HG03457 (cell line): ENCODE measurements at regions not wholly inside any gene's neighbourhood (a gene's known extent, or its start where the extent isn't known, plus 50 kb on each side); places are given as distances from the start of the nearest gene placed in this dataset.

Source experiments
- ATAC-seq: cut with Tn5 transposase; IDR thresholded peaks from one replicate; pipeline ENCODE4 v1.9.1; 2021; ENCODE audit warnings: moderate number of reproducible peaks; ENCODE audit not compliant: unreplicated experiment

DNA sequence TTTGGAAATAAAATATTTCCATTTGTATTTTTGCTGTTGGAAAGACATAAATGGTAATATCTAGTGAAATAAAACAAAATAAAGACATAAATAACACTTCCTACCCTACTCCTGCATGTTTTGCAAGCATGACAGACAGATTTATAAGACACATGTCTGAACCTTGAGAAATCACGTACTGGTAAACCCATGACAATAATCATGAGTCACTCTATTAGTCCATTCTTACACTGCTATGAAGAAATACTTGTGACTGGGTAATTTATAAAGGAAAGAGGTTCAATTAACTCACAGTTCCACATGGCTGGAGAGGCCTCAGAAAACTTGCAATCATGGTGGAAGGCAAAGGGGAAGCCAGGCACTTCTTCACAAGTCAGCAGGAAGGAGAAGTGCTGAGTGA lies 942.2 kb downstream of the REEP3 start:
- ATAC-seq = no peak

GRCh38 chr10:64465653-64466052 lies 944.5 kb downstream of the REEP3 start:
- no peak for ATAC-seq

- ATAC-seq = no peak
These were observed 947.0 kb downstream of the REEP3 start for GRCh38 chr10:64468219-64468618.

- ATAC-seq = no peak
These were observed 955.3 kb downstream of the REEP3 start for GRCh38 chr10:64476506-64476905.

DNA sequence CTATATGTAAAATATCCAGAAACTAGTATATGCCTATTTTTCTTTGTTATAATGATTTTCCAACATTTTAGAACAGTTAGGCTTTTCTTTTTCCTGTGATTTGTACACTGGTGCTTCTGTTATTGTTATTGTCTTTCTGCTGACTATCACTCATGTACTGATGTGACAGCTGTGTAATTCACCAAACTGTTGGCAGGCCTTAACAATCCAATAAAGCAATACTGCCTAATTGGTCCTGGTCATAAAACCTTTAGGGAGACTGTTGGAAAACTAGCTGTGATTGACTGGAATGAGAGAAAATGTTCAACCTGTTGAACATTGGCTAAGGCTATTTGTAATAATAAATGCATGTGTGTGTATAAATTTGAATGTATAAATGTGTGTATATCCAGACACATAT lies 956.6 kb downstream of the REEP3 start:
- no peak for ATAC-seq

- ATAC-seq = no peak
These were observed 963.7 kb downstream of the REEP3 start for GRCh38 chr10:64484811-64485330.

GRCh38 chr10:64486149-64486548 lies 964.9 kb downstream of the REEP3 start:
- no peak for ATAC-seq

DNA sequence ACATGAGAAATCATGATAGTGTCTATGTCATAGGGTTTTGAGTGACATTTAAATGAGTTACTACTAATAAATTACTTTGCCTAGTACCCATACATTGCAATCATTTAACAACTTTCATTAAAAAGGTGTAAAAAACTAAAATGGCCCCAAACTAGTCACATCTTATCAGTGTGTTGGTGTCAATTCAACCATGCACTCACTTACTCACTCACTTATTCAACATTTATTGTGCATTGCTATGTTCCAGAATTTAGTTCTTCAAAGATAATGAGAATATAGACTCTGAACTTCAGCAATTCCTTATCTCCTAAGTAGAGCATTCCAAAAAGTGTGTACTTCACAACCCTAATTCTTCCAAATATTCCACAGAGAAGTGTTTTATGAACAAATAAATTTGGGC lies 965.7 kb downstream of the REEP3 start:
- ATAC-seq = no peak

GRCh38 chr10:64494901-64495300 lies 973.7 kb downstream of the REEP3 start:
- ATAC-seq = no peak

DNA sequence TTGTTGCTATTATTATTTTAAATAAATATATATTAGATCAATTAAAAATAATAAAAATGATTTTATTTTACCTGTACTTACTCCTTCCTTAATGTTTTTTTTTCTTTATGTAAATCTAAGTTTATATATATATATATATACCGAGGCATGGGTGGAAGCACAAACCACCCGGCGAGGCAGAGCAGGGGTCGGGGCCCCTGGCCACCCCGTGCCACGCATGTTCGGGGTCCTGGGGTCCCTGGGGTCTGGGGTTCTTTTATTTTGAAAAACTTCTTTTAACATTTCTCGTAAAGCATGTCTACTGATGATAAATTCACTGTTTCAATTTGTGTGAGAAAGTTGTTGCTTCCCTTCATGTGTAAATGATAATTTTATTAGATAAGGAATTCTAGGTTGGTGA lies 976.1 kb downstream of the REEP3 start:
- ATAC-seq = no peak

DNA sequence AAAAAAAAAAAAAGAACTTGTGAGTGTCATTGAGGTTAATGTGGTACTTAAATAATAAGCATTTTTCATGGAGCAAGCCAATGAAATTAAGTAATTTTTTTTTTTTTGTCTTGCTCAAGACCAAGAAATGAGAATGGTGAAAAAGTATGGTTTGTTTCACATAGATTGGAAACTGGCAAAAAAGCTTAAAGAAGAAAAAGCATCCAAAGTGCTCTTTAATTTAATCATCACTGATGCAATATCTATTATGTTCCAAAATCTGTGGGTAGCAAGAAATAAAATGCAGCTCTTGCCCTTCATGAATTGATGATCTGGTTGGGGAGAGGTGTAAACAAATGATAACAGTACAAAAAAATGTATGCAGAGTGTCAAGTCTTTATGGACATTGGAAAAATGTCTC lies 980.6 kb downstream of the REEP3 start:
- no peak for ATAC-seq

GRCh38 chr10:64502936-64503335 lies 981.7 kb downstream of the REEP3 start:
- no peak for ATAC-seq

DNA sequence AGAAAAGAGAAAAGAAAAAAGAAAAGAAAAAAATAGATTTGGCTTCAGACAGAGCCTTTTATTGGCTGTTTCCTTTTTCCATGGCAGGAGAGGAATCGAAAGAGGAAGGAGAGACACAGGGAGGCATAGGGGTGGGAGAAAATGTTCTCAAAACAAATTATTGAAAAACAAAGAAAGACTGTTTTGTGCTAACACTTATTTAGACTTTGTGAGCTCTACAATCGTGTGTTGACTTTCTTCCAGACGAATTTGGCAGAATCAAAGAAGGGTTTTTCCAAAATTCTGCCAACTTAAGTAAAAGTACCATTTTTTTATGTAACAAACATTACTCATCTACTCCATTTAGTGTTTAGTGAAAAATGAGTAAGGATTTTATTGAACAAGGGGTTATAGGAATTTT lies 982.2 kb downstream of the REEP3 start:
- no peak for ATAC-seq

DNA sequence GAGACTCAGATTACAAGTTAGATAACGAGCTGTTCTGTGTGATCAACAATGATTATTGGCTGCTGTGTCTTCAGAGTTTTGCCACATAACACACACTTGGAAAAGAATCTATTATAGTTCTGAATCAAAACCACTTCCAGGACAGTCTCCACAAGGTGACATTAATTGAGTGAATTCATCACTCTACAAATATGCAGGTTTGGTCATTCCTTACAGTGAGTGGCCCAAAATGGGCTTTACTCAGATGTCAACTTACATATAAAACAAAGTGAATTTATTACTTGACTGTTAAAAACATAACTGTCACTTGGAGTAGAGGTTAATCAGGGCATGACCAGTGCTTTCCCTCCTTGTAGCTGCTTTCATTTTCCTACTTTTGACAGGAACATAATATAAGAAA lies 984.3 kb downstream of the REEP3 start:
- ATAC-seq = no peak

DNA sequence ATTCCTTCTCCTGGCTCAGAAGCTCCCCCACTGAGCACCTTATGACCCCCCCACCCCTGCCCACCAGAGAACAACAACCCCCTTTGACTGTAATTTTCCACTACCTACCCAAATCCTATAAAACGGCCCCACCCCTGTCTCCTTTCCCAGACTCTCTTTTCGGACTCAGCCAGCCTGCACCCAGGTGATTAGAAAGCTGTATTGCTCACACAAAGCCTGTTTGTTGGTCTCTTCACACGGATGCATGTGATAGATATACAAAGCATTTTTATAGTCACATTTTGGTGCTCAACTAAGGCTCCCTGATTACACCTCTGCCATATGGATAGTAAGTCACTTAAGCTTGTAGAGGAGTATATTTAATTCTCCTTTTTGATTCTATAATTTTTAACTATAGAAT lies 985.8 kb downstream of the REEP3 start:
- ATAC-seq = no peak

GRCh38 chr10:64507651-64508028 lies 986.4 kb downstream of the REEP3 start:
- no peak for ATAC-seq

GRCh38 chr10:64508029-64508661 lies 986.9 kb downstream of the REEP3 start:
- no peak for ATAC-seq

- ATAC-seq = no peak
These were observed 994.9 kb downstream of the REEP3 start for GRCh38 chr10:64515970-64516699.

- no peak for ATAC-seq
These were observed 997.3 kb downstream of the REEP3 start for GRCh38 chr10:64518456-64518855.

DNA sequence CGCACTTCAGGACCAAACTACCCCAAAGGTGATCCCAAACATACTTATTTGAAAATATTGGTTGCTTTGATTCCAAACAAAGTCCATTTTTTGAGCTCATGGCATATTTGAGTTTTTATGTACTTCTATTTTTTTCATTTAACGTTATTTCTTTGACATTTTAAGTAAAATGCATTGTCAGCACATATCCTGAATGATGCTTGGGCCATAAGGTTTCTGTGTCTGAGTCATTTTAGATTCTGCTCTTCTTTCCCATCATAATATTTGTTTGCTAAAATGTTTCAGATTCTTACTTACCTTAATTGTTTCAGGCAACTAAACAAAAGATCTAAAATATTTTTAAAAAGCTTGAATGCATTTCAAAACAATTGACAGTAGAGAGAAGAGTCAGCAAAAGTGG lies 998.2 kb downstream of the REEP3 start:
- ATAC-seq = no peak

DNA sequence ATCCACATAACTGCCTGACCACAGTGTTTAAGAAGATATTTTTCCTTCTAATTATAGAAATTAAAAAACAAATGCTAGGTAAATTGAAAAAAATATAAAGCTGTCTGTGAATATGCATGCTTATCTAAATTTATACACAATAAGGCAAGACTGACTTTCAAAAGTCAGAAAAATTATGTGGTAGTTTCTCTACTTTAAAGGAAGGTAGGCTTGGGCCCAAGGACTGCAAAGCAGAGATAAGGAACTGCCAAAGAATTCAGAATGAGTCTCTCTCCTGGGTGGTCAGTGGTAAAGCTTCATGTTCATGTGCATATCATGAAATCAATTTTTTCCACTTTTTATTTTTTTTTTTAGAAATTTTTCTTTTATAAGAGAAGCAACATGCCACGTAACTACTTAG lies 998.6 kb downstream of the REEP3 start:
- ATAC-seq = no peak

DNA sequence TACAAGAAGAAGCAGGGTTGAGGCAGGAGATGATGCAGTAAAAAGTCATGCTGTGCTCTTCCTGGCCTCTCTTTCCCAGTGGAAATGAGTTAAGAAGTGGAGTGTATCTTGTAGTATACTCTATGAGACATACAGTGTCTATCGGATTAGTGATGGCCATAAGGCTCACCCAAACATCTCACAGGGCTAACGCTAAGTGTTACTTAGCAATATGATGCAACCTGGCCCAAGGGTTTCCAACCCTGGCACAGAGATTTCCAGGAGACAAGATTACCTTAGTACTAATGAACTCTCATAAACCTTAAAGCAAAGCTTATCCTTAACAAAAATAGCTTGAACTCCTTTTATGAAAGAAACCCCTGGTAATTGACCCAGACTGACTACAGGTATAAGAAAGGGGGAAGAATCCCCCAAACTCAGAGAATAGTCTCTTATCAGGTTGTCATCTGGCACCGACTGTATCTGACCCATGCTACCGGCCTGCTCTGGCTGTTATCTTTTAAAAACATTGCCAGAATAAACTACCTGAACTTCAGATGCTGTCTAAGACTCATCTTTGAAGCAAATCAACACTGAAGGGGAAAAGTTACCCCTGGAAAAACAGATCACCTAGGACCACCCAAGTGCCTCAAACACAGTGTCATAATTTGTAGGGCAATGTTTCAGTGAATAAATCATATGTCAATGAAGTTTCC lies 1002.0 kb downstream of the REEP3 start:
- no peak for ATAC-seq
